ENCODE measurements at regions not wholly inside any gene's neighbourhood (a gene's known extent, or its start where the extent isn't known, plus 50 kb on each side); places are given as distances from the start of the nearest gene placed in this dataset.

DNA sequence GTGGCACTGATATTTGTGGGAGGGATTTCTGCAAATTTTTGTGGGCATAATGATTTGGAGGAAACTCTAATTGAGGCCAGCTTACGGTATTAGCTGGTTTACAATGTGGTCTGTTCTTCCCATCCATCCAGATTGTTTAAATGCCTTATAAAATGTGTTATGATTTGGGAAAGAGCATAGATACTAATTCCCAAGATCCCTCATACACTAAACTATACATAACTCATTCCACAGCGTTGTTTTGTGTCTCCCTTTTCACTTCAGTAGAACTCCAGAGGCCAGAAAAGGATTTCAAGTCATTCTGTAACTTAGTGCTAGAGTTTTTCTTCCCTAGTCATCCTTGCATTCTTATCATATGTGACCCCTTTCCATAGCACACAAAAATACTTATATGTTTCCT is 292.6 kb upstream of the NT5E start:
- no peak for DNase-seq
- Histone ChIP-seq H3K9me3 (ENCODE audit: control insufficient read depth in 4 of 4, insufficient read depth in 3 of 4, low read length in 3 of 4) (no peaks in the 10 kb centered on the region), H3K4me1 (ENCODE audit: control insufficient read depth in 5 of 5, insufficient read depth in 5 of 5, low read length in 5 of 5) (no peaks in the 10 kb centered on the region), H3K9ac (ENCODE audit: insufficient read depth in 1 of 2, low read length in 2 of 2) (no peak overlapping the region), H3K27ac (ENCODE audit: low read depth in 1 of 2, low read length in 1 of 2) (no peak overlapping the region), H3K27me3 (ENCODE audit: control insufficient read depth in 3 of 3, insufficient read depth in 3 of 3, low read length in 2 of 3) (no peaks in the 10 kb centered on the region), H3K36me3 (ENCODE audit: control insufficient read depth in 4 of 4, insufficient read depth in 4 of 4, low read length in 4 of 4) (no peaks in the 10 kb centered on the region), H3K4me3 (no peak overlapping the region)
- ATAC-seq (ENCODE audit: insufficient read depth, low FRiP score): no peak
- 73 to 74% methylated on average over 2 of the region's 2 CpGs for WGBS, 2 donors
- TF ChIP-seq, protein P1, sequence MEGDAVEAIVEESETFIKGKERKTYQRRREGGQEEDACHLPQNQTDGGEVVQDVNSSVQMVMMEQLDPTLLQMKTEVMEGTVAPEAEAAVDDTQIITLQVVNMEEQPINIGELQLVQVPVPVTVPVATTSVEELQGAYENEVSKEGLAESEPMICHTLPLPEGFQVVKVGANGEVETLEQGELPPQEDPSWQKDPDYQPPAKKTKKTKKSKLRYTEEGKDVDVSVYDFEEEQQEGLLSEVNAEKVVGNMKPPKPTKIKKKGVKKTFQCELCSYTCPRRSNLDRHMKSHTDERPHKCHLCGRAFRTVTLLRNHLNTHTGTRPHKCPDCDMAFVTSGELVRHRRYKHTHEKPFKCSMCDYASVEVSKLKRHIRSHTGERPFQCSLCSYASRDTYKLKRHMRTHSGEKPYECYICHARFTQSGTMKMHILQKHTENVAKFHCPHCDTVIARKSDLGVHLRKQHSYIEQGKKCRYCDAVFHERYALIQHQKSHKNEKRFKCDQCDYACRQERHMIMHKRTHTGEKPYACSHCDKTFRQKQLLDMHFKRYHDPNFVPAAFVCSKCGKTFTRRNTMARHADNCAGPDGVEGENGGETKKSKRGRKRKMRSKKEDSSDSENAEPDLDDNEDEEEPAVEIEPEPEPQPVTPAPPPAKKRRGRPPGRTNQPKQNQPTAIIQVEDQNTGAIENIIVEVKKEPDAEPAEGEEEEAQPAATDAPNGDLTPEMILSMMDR (IDR thresholded peaks at IDR 0.05; ENCODE audit: control extremely low read depth, extremely low read depth): no peak

DNA sequence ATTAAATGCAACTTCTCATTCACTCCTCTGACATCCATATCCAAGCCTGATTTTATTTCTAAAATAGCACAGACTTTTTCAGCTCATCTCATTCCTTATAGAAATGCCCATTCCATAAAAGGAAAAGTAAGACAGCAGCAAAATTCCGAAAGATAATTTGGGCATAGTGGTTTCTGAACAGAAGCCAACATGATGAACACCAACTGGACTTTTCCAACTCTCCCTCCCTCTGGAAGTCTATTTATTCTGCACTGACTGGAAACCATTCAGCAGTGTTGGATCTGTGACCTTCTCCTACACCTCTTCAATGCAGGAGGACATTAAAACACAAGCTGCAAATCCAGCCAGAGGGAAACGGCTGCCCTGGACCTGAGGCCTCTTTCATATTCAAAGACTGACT is 306.2 kb upstream of the NT5E start:
- ATAC-seq (ENCODE audit: insufficient read depth, low FRiP score): no peak

DNA sequence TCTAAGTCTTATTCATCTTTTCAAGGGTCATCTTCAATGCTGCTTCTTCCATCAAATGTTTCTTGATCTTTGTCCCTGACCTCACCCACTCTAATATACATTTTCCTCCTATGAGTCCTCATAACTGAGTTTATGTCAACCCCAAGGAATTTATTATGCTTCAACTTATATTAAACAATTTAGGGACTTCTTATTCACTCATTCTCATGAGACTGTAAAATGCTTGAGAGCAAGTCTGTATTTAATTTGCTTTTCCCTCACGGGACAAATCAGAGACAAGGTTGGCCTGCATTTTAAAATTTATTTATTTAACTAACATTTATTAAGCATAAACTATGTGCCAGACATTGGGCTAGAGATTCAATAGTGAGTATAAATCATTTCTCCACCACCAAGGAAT is 312.0 kb upstream of the NT5E start:
- Histone ChIP-seq H3K4me3 (no peak overlapping the region), H3K9me3 (ENCODE audit: control insufficient read depth in 4 of 4, insufficient read depth in 3 of 4, low read length in 3 of 4) (no peaks in the 10 kb centered on the region), H3K9ac (ENCODE audit: insufficient read depth in 1 of 2, low read length in 2 of 2) (no peak overlapping the region), H3K4me1 (ENCODE audit: control insufficient read depth in 5 of 5, insufficient read depth in 5 of 5, low read length in 5 of 5) (no peaks in the 10 kb centered on the region), H3K27ac (ENCODE audit: low read depth in 1 of 2, low read length in 1 of 2) (no peak overlapping the region), H3K27me3 (ENCODE audit: control insufficient read depth in 3 of 3, insufficient read depth in 3 of 3, low read length in 2 of 3) (no peaks in the 10 kb centered on the region), H3K36me3 (ENCODE audit: control insufficient read depth in 4 of 4, insufficient read depth in 4 of 4, low read length in 4 of 4) (no peaks in the 10 kb centered on the region)
- ATAC-seq (ENCODE audit: insufficient read depth, low FRiP score) (no peak), DNase-seq (no peak)
- 76 to 81% methylated on average over 1 of the region's 1 CpG for WGBS, 2 donors
- TF ChIP-seq, protein P1 (IDR thresholded peaks at IDR 0.05; ENCODE audit: control extremely low read depth, extremely low read depth): no peak

More for the DNA sequence above, 306.2 kb upstream of the NT5E start:
- Histone ChIP-seq H3K9me3 (ENCODE audit: control insufficient read depth in 4 of 4, insufficient read depth in 3 of 4, low read length in 3 of 4) (no peaks in the 10 kb centered on the region), H3K36me3 (ENCODE audit: control insufficient read depth in 4 of 4, insufficient read depth in 4 of 4, low read length in 4 of 4) (no peaks in the 10 kb centered on the region), H3K4me3 (no peak overlapping the region), H3K27ac (ENCODE audit: low read depth in 1 of 2, low read length in 1 of 2) (no peak overlapping the region), H3K27me3 (ENCODE audit: control insufficient read depth in 3 of 3, insufficient read depth in 3 of 3, low read length in 2 of 3) (no peaks in the 10 kb centered on the region), H3K9ac (ENCODE audit: insufficient read depth in 1 of 2, low read length in 2 of 2) (no peak overlapping the region), H3K4me1 (ENCODE audit: control insufficient read depth in 5 of 5, insufficient read depth in 5 of 5, low read length in 5 of 5) (no peaks in the 10 kb centered on the region)
- 60 to 79% methylated on average over 2 of the region's 2 CpGs for WGBS, 2 donors
- TF ChIP-seq, protein P1 (IDR thresholded peaks at IDR 0.05; ENCODE audit: control extremely low read depth, extremely low read depth): no peak
- DNase-seq: no peak

DNA sequence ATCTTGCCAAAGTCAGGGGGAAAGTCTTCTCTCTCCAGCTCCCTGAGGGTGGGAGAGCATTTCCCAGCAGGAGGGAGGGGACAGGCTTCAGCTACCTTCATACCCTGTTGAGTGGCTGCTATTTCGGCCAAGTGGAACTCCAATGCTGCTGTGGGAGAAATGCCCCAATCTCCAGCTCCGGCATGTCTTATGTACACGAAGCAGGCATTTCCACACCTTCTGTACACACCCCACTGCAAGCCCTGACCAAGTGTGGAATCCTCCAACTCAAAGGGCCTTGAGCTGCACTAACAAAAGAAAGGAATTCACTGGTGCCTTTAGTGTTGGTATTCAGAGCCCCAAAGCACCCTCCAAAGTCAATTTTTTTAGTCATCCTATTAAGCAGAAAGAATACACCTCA is 313.6 kb upstream of the NT5E start:
- TF ChIP-seq, protein P1 (IDR thresholded peaks at IDR 0.05; ENCODE audit: control extremely low read depth, extremely low read depth): no peak
- 58 to 87% methylated on average over 3 of the region's 3 CpGs for WGBS, 2 donors
- Histone ChIP-seq H3K4me1 (ENCODE audit: control insufficient read depth in 5 of 5, insufficient read depth in 5 of 5, low read length in 5 of 5) (no peaks in the 10 kb centered on the region), H3K9ac (ENCODE audit: insufficient read depth in 1 of 2, low read length in 2 of 2) (no peak overlapping the region), H3K9me3 (ENCODE audit: control insufficient read depth in 4 of 4, insufficient read depth in 3 of 4, low read length in 3 of 4) (no peaks in the 10 kb centered on the region), H3K27ac (ENCODE audit: low read depth in 1 of 2, low read length in 1 of 2) (no peak overlapping the region), H3K27me3 (ENCODE audit: control insufficient read depth in 3 of 3, insufficient read depth in 3 of 3, low read length in 2 of 3) (no peaks in the 10 kb centered on the region), H3K36me3 (ENCODE audit: control insufficient read depth in 4 of 4, insufficient read depth in 4 of 4, low read length in 4 of 4) (no peaks in the 10 kb centered on the region), H3K4me3 (no peak overlapping the region)
- ATAC-seq (ENCODE audit: insufficient read depth, low FRiP score) (peak; percentile 62), DNase-seq (peak in 2 of 3 donors; percentile 16 to 39)

All from lung (tissue), 11 donors.